Osteoblast (primary cell): ENCODE measurements at regions not wholly inside any gene's neighbourhood (a gene's known extent, or its start where the extent isn't known, plus 50 kb on each side); places are given as distances from the start of the nearest gene placed in this dataset.

Experiments used
- DNase-seq: peaks from one replicate; pipeline ENCODE4 v3.0.0; 2011; ENCODE audit warnings: low spot score, mixed read lengths; ENCODE audit not compliant: insufficient read length; ENCODE audit errors: missing footprints
- H2AFZ ChIP-seq: 2 replicates; pipeline ENCODE4 v1.6.0; 2011; ENCODE audit warnings: mild to moderate bottlenecking, low read length
- H3K27ac ChIP-seq: 2 replicates; pipeline ENCODE4 v1.5.1; 2011; ENCODE audit warnings: mild to moderate bottlenecking, low read depth, low read length, moderate library complexity
- H3K27me3 ChIP-seq: 2 replicates; pipeline ENCODE4 v1.6.0; 2012; ENCODE audit warnings: mild to moderate bottlenecking, control low read depth, inconsistent platforms, low read length, moderate library complexity; ENCODE audit not compliant: insufficient read depth
- H3K36me3 ChIP-seq: 2 replicates; pipeline ENCODE4 v1.5.1; 2011; ENCODE audit warnings: mild to moderate bottlenecking, low read length, control low read depth, moderate library complexity; ENCODE audit not compliant: insufficient read depth
- H3K4me1 ChIP-seq: 2 replicates; pipeline ENCODE4 v1.5.1; 2011; ENCODE audit warnings: mild to moderate bottlenecking, low read length, control low read depth, moderate library complexity; ENCODE audit not compliant: insufficient read depth
- H3K4me2 ChIP-seq: 2 replicates; pipeline ENCODE4 v1.6.0; 2011; ENCODE audit warnings: mild to moderate bottlenecking, low read length; ENCODE audit not compliant: insufficient read depth
- H3K4me3 ChIP-seq: fragments of 200-600 bp; sonication (generic); 3 replicates; pipeline ENCODE4 v1.5.1; 2012; ENCODE audit warnings: mild to moderate bottlenecking, low read length, inconsistent platforms; ENCODE audit not compliant: insufficient read depth
- H3K79me2 ChIP-seq: 2 replicates; pipeline ENCODE4 v1.6.0; 2012; ENCODE audit warnings: mild to moderate bottlenecking, low read length, control low read depth, inconsistent platforms; ENCODE audit not compliant: insufficient read depth
- H3K9me3 ChIP-seq: 2 replicates; pipeline ENCODE4 v1.5.1; 2011; ENCODE audit warnings: low read depth, low read length, control low read depth
- H4K20me1 ChIP-seq: 2 replicates; pipeline ENCODE4 v1.6.0; 2012; ENCODE audit warnings: mild to moderate bottlenecking, low read length, control low read depth; ENCODE audit not compliant: insufficient read depth
- CTCF ChIP-seq: IDR thresholded peaks from 2 replicates; pipeline ENCODE4 v1.5.1; 2011; ENCODE audit warnings: mild to moderate bottlenecking, low read depth, low read length, moderate library complexity; ENCODE audit errors: extremely low read depth

- H3K79me2 ChIP-seq: no peaks in the 10 kb centered on the region
- no peak overlapping the region for H3K27ac ChIP-seq
- H3K9me3 ChIP-seq: no peaks in the 10 kb centered on the region
- TF ChIP-seq CTCF: no peak
- H3K4me2 ChIP-seq: no peak overlapping the region
- H3K4me3 ChIP-seq: no peak overlapping the region
- peak; percentile 3 for DNase-seq
- peaks cover 4% of the 10 kb centered on the region for H3K4me1 ChIP-seq
- H3K27me3 ChIP-seq: no peaks in the 10 kb centered on the region
- no peaks in the 10 kb centered on the region for H3K36me3 ChIP-seq
- no peaks in the 10 kb centered on the region for H4K20me1 ChIP-seq
- no peak overlapping the region for H2AFZ ChIP-seq
These were observed 990.9 kb upstream of the ACVR2A start for GRCh38 chr2:146853741-146854444.

- no peak for DNase-seq
- peaks cover 4% of the 10 kb centered on the region for H3K4me1 ChIP-seq
- no peaks in the 10 kb centered on the region for H3K9me3 ChIP-seq
- no peak overlapping the region for H3K4me2 ChIP-seq
- no peak overlapping the region for H3K27ac ChIP-seq
- no peak for TF ChIP-seq CTCF
- no peaks in the 10 kb centered on the region for H3K36me3 ChIP-seq
- no peaks in the 10 kb centered on the region for H3K27me3 ChIP-seq
- H3K79me2 ChIP-seq: no peaks in the 10 kb centered on the region
- no peak overlapping the region for H2AFZ ChIP-seq
- no peak overlapping the region for H3K4me3 ChIP-seq
- H4K20me1 ChIP-seq: no peaks in the 10 kb centered on the region
These were observed 992.2 kb upstream of the ACVR2A start for GRCh38 chr2:146852661-146853060.

GRCh38 chr2:146850746-146851145, 994.1 kb upstream of the ACVR2A start:
- Histone ChIP-seq H3K4me3 (no peak overlapping the region), H2AFZ (no peak overlapping the region), H4K20me1 (no peaks in the 10 kb centered on the region), H3K36me3 (no peaks in the 10 kb centered on the region), H3K27me3 (no peaks in the 10 kb centered on the region), H3K4me1 (peaks cover 4% of the 10 kb centered on the region), H3K79me2 (no peaks in the 10 kb centered on the region), H3K27ac (no peak overlapping the region), H3K9me3 (no peaks in the 10 kb centered on the region), H3K4me2 (no peak overlapping the region)
- TF ChIP-seq CTCF: no peak
- DNase-seq: no peak

GRCh38 chr2:146847846-146848245, 997.0 kb upstream of the ACVR2A start:
- no peak overlapping the region for H2AFZ ChIP-seq
- no peaks in the 10 kb centered on the region for H3K9me3 ChIP-seq
- no peaks in the 10 kb centered on the region for H3K27me3 ChIP-seq
- H4K20me1 ChIP-seq: no peaks in the 10 kb centered on the region
- H3K4me1 ChIP-seq: no peaks in the 10 kb centered on the region
- no peak for TF ChIP-seq CTCF
- H3K27ac ChIP-seq: no peak overlapping the region
- no peak for DNase-seq
- no peaks in the 10 kb centered on the region for H3K79me2 ChIP-seq
- no peak overlapping the region for H3K4me3 ChIP-seq
- no peak overlapping the region for H3K4me2 ChIP-seq
- no peaks in the 10 kb centered on the region for H3K36me3 ChIP-seq
